ENCODE measurements at regions not wholly inside any gene's neighbourhood (a gene's known extent, or its start where the extent isn't known, plus 50 kb on each side); places are given as distances from the start of the nearest gene placed in this dataset.

DNA sequence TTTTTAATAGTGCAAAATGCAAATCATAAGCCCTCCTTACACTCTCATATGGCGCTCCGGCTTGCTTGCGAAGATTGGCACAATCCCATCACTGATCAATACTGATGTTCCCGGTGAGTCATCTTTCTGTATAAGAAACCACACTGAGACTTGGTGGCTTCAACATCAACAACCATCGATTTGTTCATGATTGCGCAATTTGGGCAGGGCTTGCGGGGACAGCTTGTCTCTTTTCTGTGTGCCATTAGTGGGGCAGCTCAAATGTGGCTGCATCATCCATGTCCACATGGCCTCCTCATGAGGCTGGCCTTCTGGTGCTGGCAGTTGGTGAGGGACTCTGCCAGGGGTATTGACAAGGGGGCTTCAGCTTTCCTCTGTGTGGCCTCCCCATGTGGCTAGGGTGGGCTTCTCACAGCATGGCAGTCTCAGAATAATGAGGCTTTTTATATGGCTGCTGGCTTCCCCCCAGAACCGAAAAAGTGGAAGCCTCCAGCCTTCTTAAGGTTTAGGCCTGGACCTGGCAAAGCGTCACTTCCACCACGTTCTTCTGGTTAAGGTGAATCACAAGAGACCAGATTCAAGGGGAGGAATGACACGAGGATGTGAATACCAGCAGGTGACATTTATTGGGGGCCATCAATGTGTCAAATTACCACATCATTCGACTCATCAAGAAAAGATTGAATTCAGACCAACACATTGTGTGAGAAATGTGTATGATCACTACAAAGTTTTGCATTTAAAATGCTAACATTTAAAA is 79.5 kb upstream of the NFIL3 start:
- no peak for TF ChIP-seq NANOG (IDR thresholded peaks at IDR 0.05; ENCODE audit: borderline replicate concordance)
- TF ChIP-seq, protein P1, sequence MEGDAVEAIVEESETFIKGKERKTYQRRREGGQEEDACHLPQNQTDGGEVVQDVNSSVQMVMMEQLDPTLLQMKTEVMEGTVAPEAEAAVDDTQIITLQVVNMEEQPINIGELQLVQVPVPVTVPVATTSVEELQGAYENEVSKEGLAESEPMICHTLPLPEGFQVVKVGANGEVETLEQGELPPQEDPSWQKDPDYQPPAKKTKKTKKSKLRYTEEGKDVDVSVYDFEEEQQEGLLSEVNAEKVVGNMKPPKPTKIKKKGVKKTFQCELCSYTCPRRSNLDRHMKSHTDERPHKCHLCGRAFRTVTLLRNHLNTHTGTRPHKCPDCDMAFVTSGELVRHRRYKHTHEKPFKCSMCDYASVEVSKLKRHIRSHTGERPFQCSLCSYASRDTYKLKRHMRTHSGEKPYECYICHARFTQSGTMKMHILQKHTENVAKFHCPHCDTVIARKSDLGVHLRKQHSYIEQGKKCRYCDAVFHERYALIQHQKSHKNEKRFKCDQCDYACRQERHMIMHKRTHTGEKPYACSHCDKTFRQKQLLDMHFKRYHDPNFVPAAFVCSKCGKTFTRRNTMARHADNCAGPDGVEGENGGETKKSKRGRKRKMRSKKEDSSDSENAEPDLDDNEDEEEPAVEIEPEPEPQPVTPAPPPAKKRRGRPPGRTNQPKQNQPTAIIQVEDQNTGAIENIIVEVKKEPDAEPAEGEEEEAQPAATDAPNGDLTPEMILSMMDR (conservative IDR thresholded peaks at IDR 0.05; ENCODE audit: low read depth in 2 of 2), result no peak
- TF ChIP-seq POLR2AphosphoS5 (IDR thresholded peaks at IDR 0.05; ENCODE audit: low read depth), result no peak
- no peak for TF ChIP-seq STAT1 (IDR thresholded peaks at IDR 0.05; ENCODE audit: unreplicated experiment)
- TF ChIP-seq EZH2 (IDR thresholded peaks at IDR 0.05; ENCODE audit: low read depth, unreplicated experiment), result no peak
- TF ChIP-seq, protein P2, sequence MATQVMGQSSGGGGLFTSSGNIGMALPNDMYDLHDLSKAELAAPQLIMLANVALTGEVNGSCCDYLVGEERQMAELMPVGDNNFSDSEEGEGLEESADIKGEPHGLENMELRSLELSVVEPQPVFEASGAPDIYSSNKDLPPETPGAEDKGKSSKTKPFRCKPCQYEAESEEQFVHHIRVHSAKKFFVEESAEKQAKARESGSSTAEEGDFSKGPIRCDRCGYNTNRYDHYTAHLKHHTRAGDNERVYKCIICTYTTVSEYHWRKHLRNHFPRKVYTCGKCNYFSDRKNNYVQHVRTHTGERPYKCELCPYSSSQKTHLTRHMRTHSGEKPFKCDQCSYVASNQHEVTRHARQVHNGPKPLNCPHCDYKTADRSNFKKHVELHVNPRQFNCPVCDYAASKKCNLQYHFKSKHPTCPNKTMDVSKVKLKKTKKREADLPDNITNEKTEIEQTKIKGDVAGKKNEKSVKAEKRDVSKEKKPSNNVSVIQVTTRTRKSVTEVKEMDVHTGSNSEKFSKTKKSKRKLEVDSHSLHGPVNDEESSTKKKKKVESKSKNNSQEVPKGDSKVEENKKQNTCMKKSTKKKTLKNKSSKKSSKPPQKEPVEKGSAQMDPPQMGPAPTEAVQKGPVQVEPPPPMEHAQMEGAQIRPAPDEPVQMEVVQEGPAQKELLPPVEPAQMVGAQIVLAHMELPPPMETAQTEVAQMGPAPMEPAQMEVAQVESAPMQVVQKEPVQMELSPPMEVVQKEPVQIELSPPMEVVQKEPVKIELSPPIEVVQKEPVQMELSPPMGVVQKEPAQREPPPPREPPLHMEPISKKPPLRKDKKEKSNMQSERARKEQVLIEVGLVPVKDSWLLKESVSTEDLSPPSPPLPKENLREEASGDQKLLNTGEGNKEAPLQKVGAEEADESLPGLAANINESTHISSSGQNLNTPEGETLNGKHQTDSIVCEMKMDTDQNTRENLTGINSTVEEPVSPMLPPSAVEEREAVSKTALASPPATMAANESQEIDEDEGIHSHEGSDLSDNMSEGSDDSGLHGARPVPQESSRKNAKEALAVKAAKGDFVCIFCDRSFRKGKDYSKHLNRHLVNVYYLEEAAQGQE (IDR thresholded peaks at IDR 0.05; ENCODE audit: unreplicated experiment), result no peak
- TF ChIP-seq JUNB (IDR thresholded peaks at IDR 0.05; ENCODE audit: unreplicated experiment), result no peak
- no peak for TF ChIP-seq ETS1 (IDR thresholded peaks at IDR 0.05)
- TF ChIP-seq EZH2phosphoT487 (IDR thresholded peaks at IDR 0.05; ENCODE audit: unreplicated experiment), result no peak
- TF ChIP-seq CREB1 (CRISPR knock-in tag; IDR thresholded peaks at IDR 0.05; ENCODE audit: low read depth), result no peak
